ENCODE measurements at regions not wholly inside any gene's neighbourhood (a gene's known extent, or its start where the extent isn't known, plus 50 kb on each side); places are given as distances from the start of the nearest gene placed in this dataset.
A peak's percentile ranks its signal among the peaks of the same experiment; 100 is the strongest.
"Not testable (repeated sequence)": the region's sequence is repeated elsewhere in the genome, so short reads cannot be mapped to it uniquely, and the experiment has no call there.

DNA sequence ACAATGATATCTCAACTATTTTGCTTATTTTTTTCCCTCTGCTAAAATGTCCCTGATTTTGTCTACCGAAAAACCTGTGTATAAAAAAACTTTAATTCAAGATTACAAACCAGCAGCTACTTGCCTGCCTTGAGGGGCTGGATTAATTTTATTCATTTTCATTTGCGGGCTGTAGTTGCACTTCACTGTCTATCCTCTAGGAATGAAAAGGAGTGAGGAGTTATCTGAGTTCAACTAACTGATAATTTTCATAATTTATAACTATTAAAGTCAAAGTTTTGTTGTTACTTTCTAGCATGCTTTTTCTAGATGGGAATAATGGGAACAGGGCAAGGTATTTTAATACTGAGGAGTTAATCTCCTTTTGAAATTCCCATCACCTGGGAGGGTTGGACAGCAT, 50.3 kb upstream of the AGTPBP1 start:
- peaks cover 47% of the 10 kb centered on the region for H3K27me3 Mint-ChIP-seq (ENCODE audit: unreplicated experiment)

DNA sequence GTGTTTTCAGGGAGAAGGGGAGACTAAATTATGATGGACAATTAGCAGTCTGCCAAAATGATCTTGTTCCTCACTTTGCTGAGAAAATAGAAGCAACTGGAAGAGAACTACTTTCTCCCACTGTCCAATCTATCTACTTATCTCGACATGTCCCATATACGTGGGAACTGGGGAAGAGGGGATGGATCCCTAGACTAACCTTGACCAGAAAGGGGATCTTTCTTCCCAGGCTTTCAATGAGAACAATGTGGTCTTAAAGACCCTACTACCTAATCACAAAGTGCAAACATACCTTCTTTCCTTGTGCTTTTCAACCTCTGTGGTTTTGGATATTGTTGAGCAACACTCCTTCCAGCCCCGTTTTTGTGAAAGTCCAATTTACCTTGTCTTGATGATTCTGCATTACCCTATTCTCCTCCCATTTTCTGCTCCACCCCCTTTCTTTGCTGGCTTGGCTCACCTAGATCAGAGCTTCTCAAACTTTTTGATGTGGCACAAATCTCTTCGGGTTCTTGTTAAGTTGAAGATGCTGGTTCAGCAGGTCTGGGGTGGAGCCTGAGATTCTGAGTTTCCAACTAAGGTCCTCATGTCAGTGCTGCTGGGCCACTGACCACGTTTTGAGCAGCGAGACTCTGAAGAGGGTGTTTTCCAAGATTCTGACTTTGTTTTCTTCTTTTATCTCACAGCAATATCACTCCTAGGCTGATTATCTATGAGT, 61.4 kb upstream of the AGTPBP1 start:
- H3K4me3 Mint-ChIP-seq (ENCODE audit: unreplicated experiment); H3K9me3 Mint-ChIP-seq (ENCODE audit: unreplicated experiment); DNase-seq (ENCODE audit: extremely low spot score, unreplicated experiment); H3K4me1 Mint-ChIP-seq (ENCODE audit: unreplicated experiment); H3K27me3 Mint-ChIP-seq (ENCODE audit: unreplicated experiment); H3K27ac Mint-ChIP-seq (ENCODE audit: unreplicated experiment); H3K36me3 Mint-ChIP-seq (ENCODE audit: unreplicated experiment): not testable (repeated sequence)

More for the DNA sequence above, 50.3 kb upstream of the AGTPBP1 start:
- not testable (repeated sequence) for H3K4me1 Mint-ChIP-seq (ENCODE audit: unreplicated experiment); H3K9me3 Mint-ChIP-seq (ENCODE audit: unreplicated experiment); DNase-seq (ENCODE audit: extremely low spot score, unreplicated experiment); H3K4me3 Mint-ChIP-seq (ENCODE audit: unreplicated experiment); H3K36me3 Mint-ChIP-seq (ENCODE audit: unreplicated experiment); H3K27ac Mint-ChIP-seq (ENCODE audit: unreplicated experiment)

DNA sequence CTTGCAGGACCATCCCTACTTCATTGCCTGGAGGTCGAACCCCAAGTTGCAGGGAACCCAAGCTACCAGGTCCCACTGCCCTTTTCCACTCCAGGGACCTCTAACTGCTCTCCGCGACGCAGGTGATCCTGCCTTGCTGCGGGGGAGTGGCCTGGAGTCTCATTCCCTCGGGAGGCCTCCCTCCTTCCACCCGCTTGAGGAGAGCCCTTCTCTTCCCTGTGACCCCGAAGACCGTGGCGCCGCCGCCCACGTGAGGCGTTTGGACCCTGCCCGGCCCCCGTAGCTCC, 63.0 kb upstream of the AGTPBP1 start:
- DNase-seq (ENCODE audit: extremely low spot score, unreplicated experiment); H3K9me3 Mint-ChIP-seq (ENCODE audit: unreplicated experiment); H3K27ac Mint-ChIP-seq (ENCODE audit: unreplicated experiment); H3K4me3 Mint-ChIP-seq (ENCODE audit: unreplicated experiment); H3K4me1 Mint-ChIP-seq (ENCODE audit: unreplicated experiment); H3K27me3 Mint-ChIP-seq (ENCODE audit: unreplicated experiment): not testable (repeated sequence)
- H3K36me3 Mint-ChIP-seq (ENCODE audit: unreplicated experiment) = peaks cover 13% of the 10 kb centered on the region

DNA sequence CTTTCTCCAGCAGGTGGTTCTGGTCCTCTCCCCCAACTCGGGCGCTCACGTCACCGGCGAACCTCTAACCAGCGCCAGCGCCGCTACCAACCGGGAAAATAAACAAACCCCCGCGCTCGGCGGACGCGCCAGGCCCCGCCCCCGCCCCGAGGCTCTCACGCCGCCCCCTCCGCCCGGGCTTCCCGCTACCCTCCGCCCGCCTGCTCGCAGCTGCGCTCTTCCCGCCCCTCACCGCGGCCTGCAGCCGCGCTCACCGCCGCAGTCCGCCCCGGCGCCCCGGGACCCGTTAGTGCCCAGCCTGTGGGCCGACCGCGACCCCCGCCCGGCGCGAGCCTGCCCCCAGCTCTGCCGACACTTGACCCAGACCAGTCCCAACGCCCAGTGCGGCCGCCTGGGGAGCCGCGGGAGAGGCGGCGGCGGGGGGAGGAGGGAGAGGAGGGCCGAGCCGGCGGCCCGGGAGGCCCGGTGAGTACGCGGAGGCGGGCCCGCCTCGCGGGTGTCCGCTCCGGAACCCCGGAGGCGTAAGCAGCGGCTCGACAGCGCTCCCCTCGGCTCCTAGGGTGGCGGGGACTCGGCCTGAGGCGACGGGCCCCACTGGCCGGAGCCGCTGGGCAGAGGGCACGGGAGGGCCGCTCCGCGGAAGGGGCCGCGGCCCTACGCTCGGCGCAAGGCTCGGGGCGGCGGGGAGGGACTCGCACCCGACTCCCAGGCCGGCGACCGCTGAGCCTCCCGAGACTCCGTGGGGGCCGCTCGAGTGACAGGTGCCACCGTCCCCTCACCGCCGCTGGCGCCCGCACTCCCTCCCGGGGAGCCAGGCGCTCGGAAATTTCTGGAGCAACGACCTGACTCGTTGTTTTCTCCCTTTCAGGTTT, 63.6 kb upstream of the AGTPBP1 start:
- DNase-seq (ENCODE audit: extremely low spot score, unreplicated experiment) = peak; percentile 87
- peak overlapping the region; percentile 60 for H3K27ac Mint-ChIP-seq (ENCODE audit: unreplicated experiment)
- H3K4me3 Mint-ChIP-seq (ENCODE audit: unreplicated experiment) = peak overlapping the region; percentile 73
- H3K27me3 Mint-ChIP-seq (ENCODE audit: unreplicated experiment); H3K4me1 Mint-ChIP-seq (ENCODE audit: unreplicated experiment); H3K9me3 Mint-ChIP-seq (ENCODE audit: unreplicated experiment): not testable (repeated sequence)
- peaks cover 13% of the 10 kb centered on the region for H3K36me3 Mint-ChIP-seq (ENCODE audit: unreplicated experiment)

DNA sequence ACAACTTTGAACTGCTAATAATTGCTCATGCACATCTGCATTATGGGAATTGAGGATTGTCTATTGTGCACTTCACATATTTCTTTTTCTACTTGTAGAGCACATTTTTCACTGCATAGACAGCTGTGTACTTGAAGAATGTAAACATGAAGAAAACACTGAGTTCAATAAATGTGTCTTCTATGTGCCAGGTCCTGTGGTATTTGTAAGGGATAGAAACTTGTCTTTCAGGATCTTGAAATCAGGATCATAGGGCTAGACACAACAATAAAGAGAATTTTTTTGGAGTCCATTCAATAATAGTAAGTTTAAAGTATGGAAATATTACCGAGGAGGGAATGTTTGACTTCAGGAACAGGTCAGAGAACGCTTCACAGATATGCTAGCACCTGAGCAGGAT, 66.6 kb upstream of the AGTPBP1 start:
- H3K27ac Mint-ChIP-seq (ENCODE audit: unreplicated experiment); DNase-seq (ENCODE audit: extremely low spot score, unreplicated experiment); H3K4me1 Mint-ChIP-seq (ENCODE audit: unreplicated experiment); H3K4me3 Mint-ChIP-seq (ENCODE audit: unreplicated experiment); H3K27me3 Mint-ChIP-seq (ENCODE audit: unreplicated experiment); H3K9me3 Mint-ChIP-seq (ENCODE audit: unreplicated experiment): not testable (repeated sequence)
- peaks cover 16% of the 10 kb centered on the region for H3K36me3 Mint-ChIP-seq (ENCODE audit: unreplicated experiment)

DNA sequence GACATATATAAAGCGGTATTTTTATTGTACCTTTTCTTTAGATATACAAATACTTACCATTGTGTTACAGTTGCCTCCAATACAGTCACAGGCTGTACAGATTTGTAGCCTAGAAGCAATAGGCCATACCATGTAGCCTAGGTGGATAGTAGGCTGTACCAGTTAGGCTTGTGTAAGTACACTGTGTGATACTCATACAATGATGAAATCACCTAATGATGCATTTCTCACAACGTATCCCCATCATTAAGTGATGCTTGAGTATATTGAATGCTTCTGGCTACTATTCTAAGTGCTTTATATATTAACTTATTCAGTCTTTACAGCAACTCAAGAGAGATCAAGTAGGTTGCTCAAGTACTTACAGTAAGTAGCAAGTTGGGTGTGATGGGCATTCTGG, 71.6 kb upstream of the AGTPBP1 start:
- not testable (repeated sequence) for H3K9me3 Mint-ChIP-seq (ENCODE audit: unreplicated experiment); H3K27ac Mint-ChIP-seq (ENCODE audit: unreplicated experiment); H3K4me3 Mint-ChIP-seq (ENCODE audit: unreplicated experiment); DNase-seq (ENCODE audit: extremely low spot score, unreplicated experiment); H3K4me1 Mint-ChIP-seq (ENCODE audit: unreplicated experiment); H3K27me3 Mint-ChIP-seq (ENCODE audit: unreplicated experiment)
- peaks cover 16% of the 10 kb centered on the region for H3K36me3 Mint-ChIP-seq (ENCODE audit: unreplicated experiment)

DNA sequence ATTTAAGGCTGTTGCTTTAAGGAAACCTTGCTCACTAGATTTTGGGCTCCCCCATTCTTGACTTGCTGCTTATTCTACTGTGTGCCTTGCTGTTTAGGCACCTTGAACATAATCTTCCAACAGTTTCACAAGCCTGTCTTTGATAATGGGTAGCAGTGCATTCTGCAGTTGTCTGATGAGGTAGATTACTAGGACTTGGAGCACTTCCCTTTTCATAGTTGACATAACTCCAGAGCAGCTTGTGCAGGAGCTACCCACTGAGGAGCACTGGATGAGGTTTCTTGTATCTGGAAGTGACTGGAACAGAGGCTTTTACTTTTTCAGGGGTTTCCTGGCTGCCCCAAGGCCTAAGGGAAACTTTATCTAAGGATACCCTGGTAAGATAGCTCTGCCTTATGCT, 73.0 kb upstream of the AGTPBP1 start:
- H3K27ac Mint-ChIP-seq (ENCODE audit: unreplicated experiment); H3K4me3 Mint-ChIP-seq (ENCODE audit: unreplicated experiment); H3K9me3 Mint-ChIP-seq (ENCODE audit: unreplicated experiment); DNase-seq (ENCODE audit: extremely low spot score, unreplicated experiment); H3K36me3 Mint-ChIP-seq (ENCODE audit: unreplicated experiment); H3K4me1 Mint-ChIP-seq (ENCODE audit: unreplicated experiment); H3K27me3 Mint-ChIP-seq (ENCODE audit: unreplicated experiment): not testable (repeated sequence)

DNA sequence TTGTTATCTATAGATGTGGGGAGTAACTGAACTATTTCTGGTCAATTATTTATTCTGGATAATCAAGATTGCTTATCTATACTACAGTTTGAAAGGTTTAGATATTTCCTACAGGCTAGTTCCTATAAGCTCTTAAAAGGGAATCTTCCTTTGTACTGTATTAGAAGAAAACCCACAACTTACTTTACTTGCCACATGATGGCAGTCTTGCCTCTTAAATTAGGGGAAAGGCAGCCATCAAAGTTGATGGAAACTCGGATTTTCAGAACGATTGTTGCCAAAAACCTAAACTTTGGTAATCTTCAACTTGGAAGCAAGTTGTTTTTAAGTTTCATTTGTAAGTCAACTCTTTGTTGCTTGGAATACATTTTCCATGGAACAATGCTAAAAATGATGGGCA, 77.2 kb upstream of the AGTPBP1 start:
- H3K27me3 Mint-ChIP-seq (ENCODE audit: unreplicated experiment); H3K9me3 Mint-ChIP-seq (ENCODE audit: unreplicated experiment); H3K27ac Mint-ChIP-seq (ENCODE audit: unreplicated experiment); H3K4me1 Mint-ChIP-seq (ENCODE audit: unreplicated experiment); DNase-seq (ENCODE audit: extremely low spot score, unreplicated experiment); H3K4me3 Mint-ChIP-seq (ENCODE audit: unreplicated experiment): not testable (repeated sequence)
- H3K36me3 Mint-ChIP-seq (ENCODE audit: unreplicated experiment) = peaks cover 14% of the 10 kb centered on the region
- TF ChIP-seq, protein P1, sequence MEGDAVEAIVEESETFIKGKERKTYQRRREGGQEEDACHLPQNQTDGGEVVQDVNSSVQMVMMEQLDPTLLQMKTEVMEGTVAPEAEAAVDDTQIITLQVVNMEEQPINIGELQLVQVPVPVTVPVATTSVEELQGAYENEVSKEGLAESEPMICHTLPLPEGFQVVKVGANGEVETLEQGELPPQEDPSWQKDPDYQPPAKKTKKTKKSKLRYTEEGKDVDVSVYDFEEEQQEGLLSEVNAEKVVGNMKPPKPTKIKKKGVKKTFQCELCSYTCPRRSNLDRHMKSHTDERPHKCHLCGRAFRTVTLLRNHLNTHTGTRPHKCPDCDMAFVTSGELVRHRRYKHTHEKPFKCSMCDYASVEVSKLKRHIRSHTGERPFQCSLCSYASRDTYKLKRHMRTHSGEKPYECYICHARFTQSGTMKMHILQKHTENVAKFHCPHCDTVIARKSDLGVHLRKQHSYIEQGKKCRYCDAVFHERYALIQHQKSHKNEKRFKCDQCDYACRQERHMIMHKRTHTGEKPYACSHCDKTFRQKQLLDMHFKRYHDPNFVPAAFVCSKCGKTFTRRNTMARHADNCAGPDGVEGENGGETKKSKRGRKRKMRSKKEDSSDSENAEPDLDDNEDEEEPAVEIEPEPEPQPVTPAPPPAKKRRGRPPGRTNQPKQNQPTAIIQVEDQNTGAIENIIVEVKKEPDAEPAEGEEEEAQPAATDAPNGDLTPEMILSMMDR (IDR thresholded peaks at IDR 0.05) = peak; percentile 63

DNA sequence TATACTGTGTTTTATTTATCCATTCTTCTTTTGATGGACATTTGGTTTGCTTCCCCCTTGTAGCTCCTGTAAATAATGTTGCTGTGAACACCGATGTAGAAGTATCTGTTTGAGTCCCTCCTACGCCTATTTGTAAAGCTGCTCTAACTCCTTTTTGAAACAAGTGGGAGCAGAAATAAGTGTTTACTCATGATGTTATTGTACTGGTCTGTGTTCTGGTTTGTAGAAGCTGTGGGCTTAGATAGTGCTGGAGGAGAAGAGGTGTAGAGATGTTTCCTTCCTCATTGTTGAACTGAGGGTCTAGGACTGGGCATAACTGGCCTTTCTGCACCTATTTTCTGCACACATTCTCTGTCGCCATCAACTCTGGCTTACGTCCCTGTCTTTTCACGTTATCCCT, 78.8 kb upstream of the AGTPBP1 start:
- peaks cover 20% of the 10 kb centered on the region for H3K36me3 Mint-ChIP-seq (ENCODE audit: unreplicated experiment)
- H3K9me3 Mint-ChIP-seq (ENCODE audit: unreplicated experiment); H3K27me3 Mint-ChIP-seq (ENCODE audit: unreplicated experiment); H3K27ac Mint-ChIP-seq (ENCODE audit: unreplicated experiment); DNase-seq (ENCODE audit: extremely low spot score, unreplicated experiment); H3K4me1 Mint-ChIP-seq (ENCODE audit: unreplicated experiment); H3K4me3 Mint-ChIP-seq (ENCODE audit: unreplicated experiment): not testable (repeated sequence)

All from osteocyte (in vitro differentiated cells).